ENCODE measurements at regions not wholly inside any gene's neighbourhood (a gene's known extent, or its start where the extent isn't known, plus 50 kb on each side); places are given as distances from the start of the nearest gene placed in this dataset.
"Not testable (repeated sequence)": the region's sequence is repeated elsewhere in the genome, so short reads cannot be mapped to it uniquely, and the experiment has no call there.

- not testable (repeated sequence) for DNase-seq
These were observed 451.9 kb upstream of the KLF6 start for GRCh38 chr10:4236905-4237304.

GRCh38 chr10:4234661-4235060 is 449.7 kb upstream of the KLF6 start:
- DNase-seq = peak in 1 of 2 donors; percentile 12

GRCh38 chr10:4231439-4231838 is 446.4 kb upstream of the KLF6 start:
- no peak for DNase-seq

- no peak for DNase-seq
These were observed 445.0 kb upstream of the KLF6 start for GRCh38 chr10:4230036-4230435.

GRCh38 chr10:4229106-4229505 is 444.1 kb upstream of the KLF6 start:
- DNase-seq = no peak

- DNase-seq = no peak
These were observed 442.6 kb upstream of the KLF6 start for GRCh38 chr10:4227586-4227985.

GRCh38 chr10:4226941-4227540 is 442.0 kb upstream of the KLF6 start:
- no peak for DNase-seq

GRCh38 chr10:4224178-4224577 is 439.2 kb upstream of the KLF6 start:
- no peak for DNase-seq

- DNase-seq = not testable (repeated sequence)
These were observed 436.3 kb upstream of the KLF6 start for GRCh38 chr10:4221310-4221709.

- DNase-seq = no peak
These were observed 434.9 kb upstream of the KLF6 start for GRCh38 chr10:4219901-4220300.

- DNase-seq = no peak
These were observed 432.6 kb upstream of the KLF6 start for GRCh38 chr10:4217653-4218052.

- DNase-seq = no peak
These were observed 432.2 kb upstream of the KLF6 start for GRCh38 chr10:4217187-4217586.

GRCh38 chr10:4216726-4217125 is 431.7 kb upstream of the KLF6 start:
- no peak for DNase-seq

- no peak for DNase-seq
These were observed 431.1 kb upstream of the KLF6 start for GRCh38 chr10:4215963-4216575.

GRCh38 chr10:4215485-4215884 is 430.5 kb upstream of the KLF6 start:
- DNase-seq = no peak

GRCh38 chr10:4214908-4215307 is 429.9 kb upstream of the KLF6 start:
- no peak for DNase-seq

GRCh38 chr10:4213441-4213840 is 428.4 kb upstream of the KLF6 start:
- no peak for DNase-seq

GRCh38 chr10:4212111-4212630 is 427.2 kb upstream of the KLF6 start:
- DNase-seq = no peak

- no peak for DNase-seq
These were observed 423.5 kb upstream of the KLF6 start for GRCh38 chr10:4208499-4208898.

GRCh38 chr10:4205113-4205512 is 420.1 kb upstream of the KLF6 start:
- no peak for DNase-seq

- no peak for DNase-seq
These were observed 417.9 kb upstream of the KLF6 start for GRCh38 chr10:4202938-4203337.

- peak in 1 of 2 donors; percentile 32 for DNase-seq
These were observed 417.1 kb upstream of the KLF6 start for GRCh38 chr10:4201866-4202825.

- no peak for DNase-seq
These were observed 414.2 kb upstream of the KLF6 start for GRCh38 chr10:4199196-4199595.

Data from right lung (tissue), 2 donors.